ENCODE measurements at regions not wholly inside any gene's neighbourhood (a gene's known extent, or its start where the extent isn't known, plus 50 kb on each side); places are given as distances from the start of the nearest gene placed in this dataset.

- Histone ChIP-seq H3K27me3 (ENCODE audit: control insufficient read depth, insufficient read depth, low read length) (no peaks in the 10 kb centered on the region), H3K4me3 (ENCODE audit: low read depth, low read length) (no peak overlapping the region), H3K36me3 (ENCODE audit: control insufficient read depth, insufficient read depth, low read length) (no peaks in the 10 kb centered on the region)
- no peak for DNase-seq (ENCODE audit: low read depth)
- POLR2A ChIA-PET: no interaction called here
- TF ChIP-seq CTCF (IDR thresholded peaks at IDR 0.05; ENCODE audit: insufficient read depth, low read depth, low read length): no peak
- CTCF ChIA-PET: no interaction called here
Observed at GRCh38 chr12:76186131-76186906, 101.8 kb upstream of the NAP1L1 start.

GRCh38 chr12:76183459-76184186, 99.1 kb upstream of the NAP1L1 start:
- peak; percentile 84 for DNase-seq (ENCODE audit: low read depth)
- Histone ChIP-seq H3K27me3 (ENCODE audit: control insufficient read depth, insufficient read depth, low read length) (no peaks in the 10 kb centered on the region), H3K36me3 (ENCODE audit: control insufficient read depth, insufficient read depth, low read length) (no peaks in the 10 kb centered on the region), H3K4me3 (ENCODE audit: low read depth, low read length) (no peak overlapping the region)
- ChIA-PET POLR2A (no interaction called here), CTCF (interaction anchor here (0.6 kb wide), 2 partner anchors 77 to 84 kb away, joined by 3 read pairs; no protein-coding TSS in a partner anchor)
- TF ChIP-seq CTCF (IDR thresholded peaks at IDR 0.05; ENCODE audit: insufficient read depth, low read depth, low read length): no peak

- Histone ChIP-seq H3K36me3 (ENCODE audit: control insufficient read depth, insufficient read depth, low read length) (no peaks in the 10 kb centered on the region), H3K4me3 (ENCODE audit: low read depth, low read length) (no peak overlapping the region), H3K27me3 (ENCODE audit: control insufficient read depth, insufficient read depth, low read length) (no peaks in the 10 kb centered on the region)
- no peak for DNase-seq (ENCODE audit: low read depth)
- no peak for TF ChIP-seq CTCF (IDR thresholded peaks at IDR 0.05; ENCODE audit: insufficient read depth, low read depth, low read length)
- POLR2A ChIA-PET: no interaction called here
- CTCF ChIA-PET: interaction anchor here (1.6 kb wide), 1 partner anchor 10 kb away, joined by 4 read pairs; no protein-coding TSS in a partner anchor
Observed at GRCh38 chr12:76180401-76181277, 96.2 kb upstream of the NAP1L1 start.

- Histone ChIP-seq H3K36me3 (ENCODE audit: control insufficient read depth, insufficient read depth, low read length) (no peaks in the 10 kb centered on the region), H3K27me3 (ENCODE audit: control insufficient read depth, insufficient read depth, low read length) (no peaks in the 10 kb centered on the region), H3K4me3 (ENCODE audit: low read depth, low read length) (no peak overlapping the region)
- no peak for TF ChIP-seq CTCF (IDR thresholded peaks at IDR 0.05; ENCODE audit: insufficient read depth, low read depth, low read length)
- DNase-seq (ENCODE audit: low read depth): no peak
- ChIA-PET POLR2A (no interaction called here), CTCF (interaction anchor here (4.3 kb wide), 1 partner anchor 19 kb away, joined by 22 read pairs; no protein-coding TSS in a partner anchor)
Observed at GRCh38 chr12:76178452-76178851, 94.0 kb upstream of the NAP1L1 start.

Measured in BJ (cell line).